Endothelial cell of umbilical vein (primary cell): ENCODE measurements at regions not wholly inside any gene's neighbourhood (a gene's known extent, or its start where the extent isn't known, plus 50 kb on each side); places are given as distances from the start of the nearest gene placed in this dataset.

Experiments
- EZH2 ChIP-seq: IDR thresholded peaks from 2 replicates; pipeline ENCODE4 v1.6.1; 2012; ENCODE audit warnings: borderline replicate concordance, low read depth, mild to moderate bottlenecking, moderate library complexity, low read length, inconsistent platforms; ENCODE audit not compliant: severe bottlenecking
- FOS ChIP-seq: IDR thresholded peaks from 2 replicates; pipeline ENCODE4 v1.6.1; 2011; ENCODE audit warnings: mild to moderate bottlenecking, low read length, moderate library complexity, borderline replicate concordance; ENCODE audit not compliant: insufficient read depth
- GATA2 ChIP-seq: IDR thresholded peaks from 2 replicates; pipeline ENCODE4 v1.7.0; 2011; ENCODE audit warnings: low read depth, mild to moderate bottlenecking, moderate library complexity, mixed read lengths, low read length; ENCODE audit not compliant: insufficient read length, insufficient read depth
- MAX ChIP-seq: IDR thresholded peaks from 2 replicates; pipeline ENCODE4 v1.6.1; 2011; ENCODE audit not compliant: insufficient read depth, insufficient read length
- MYC ChIP-seq: IDR thresholded peaks from one replicate; pipeline ENCODE4 v1.6.1; 2011; ENCODE audit warnings: mild to moderate bottlenecking, low read depth, low read length
- POLR2A ChIP-seq: IDR thresholded peaks from 2 replicates; pipeline ENCODE4 v1.6.1; 2012; ENCODE audit warnings: low read depth, mild to moderate bottlenecking, control low read depth, low read length
- TF ChIP-seq, protein P1 (sequence below), 2 donors: IDR thresholded peaks; 1 replicate in 1 of 2; 2 replicates in 1 of 2; pipeline ENCODE4 v1.5.1; 2011; ENCODE audit warnings: low read length in 2 of 2, mild to moderate bottlenecking in 2 of 2, moderate library complexity in 2 of 2, control low read depth in 1 of 2, inconsistent platforms in 1 of 2, low read depth in 1 of 2; ENCODE audit not compliant: insufficient read depth in 1 of 2; ENCODE audit errors: extremely low read depth in 1 of 2

DNA sequence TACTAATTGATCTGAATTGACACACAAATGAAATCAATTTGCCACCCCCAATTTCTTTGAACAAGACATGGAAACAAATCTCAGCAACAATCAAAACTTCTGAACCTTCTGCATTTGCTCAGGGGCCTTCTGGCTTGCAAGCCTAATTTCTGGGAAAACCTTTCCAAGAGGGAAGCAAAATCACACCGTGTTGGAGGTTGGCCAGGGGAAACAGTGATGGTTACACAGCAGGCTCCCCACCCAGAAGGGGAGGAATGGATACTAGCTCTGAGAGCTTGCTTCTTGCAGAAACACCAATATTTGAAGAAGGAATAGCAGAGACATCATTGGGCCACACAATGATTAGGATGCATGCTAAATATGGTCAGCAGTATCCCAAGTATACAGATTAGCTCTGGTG is 488.6 kb upstream of the TRPC7 start:
- TF ChIP-seq, protein P1, sequence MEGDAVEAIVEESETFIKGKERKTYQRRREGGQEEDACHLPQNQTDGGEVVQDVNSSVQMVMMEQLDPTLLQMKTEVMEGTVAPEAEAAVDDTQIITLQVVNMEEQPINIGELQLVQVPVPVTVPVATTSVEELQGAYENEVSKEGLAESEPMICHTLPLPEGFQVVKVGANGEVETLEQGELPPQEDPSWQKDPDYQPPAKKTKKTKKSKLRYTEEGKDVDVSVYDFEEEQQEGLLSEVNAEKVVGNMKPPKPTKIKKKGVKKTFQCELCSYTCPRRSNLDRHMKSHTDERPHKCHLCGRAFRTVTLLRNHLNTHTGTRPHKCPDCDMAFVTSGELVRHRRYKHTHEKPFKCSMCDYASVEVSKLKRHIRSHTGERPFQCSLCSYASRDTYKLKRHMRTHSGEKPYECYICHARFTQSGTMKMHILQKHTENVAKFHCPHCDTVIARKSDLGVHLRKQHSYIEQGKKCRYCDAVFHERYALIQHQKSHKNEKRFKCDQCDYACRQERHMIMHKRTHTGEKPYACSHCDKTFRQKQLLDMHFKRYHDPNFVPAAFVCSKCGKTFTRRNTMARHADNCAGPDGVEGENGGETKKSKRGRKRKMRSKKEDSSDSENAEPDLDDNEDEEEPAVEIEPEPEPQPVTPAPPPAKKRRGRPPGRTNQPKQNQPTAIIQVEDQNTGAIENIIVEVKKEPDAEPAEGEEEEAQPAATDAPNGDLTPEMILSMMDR (IDR thresholded peaks at IDR 0.05; ENCODE audit: extremely low read depth in 1 of 2, insufficient read depth in 1 of 2, low read depth in 1 of 2, low read length in 2 of 2), result no peak
- TF ChIP-seq EZH2 (no peak), GATA2 (no peak), MAX (no peak), POLR2A (no peak), FOS (no peak), MYC (no peak)
